Adrenal gland (tissue), 5 donors: ENCODE measurements at regions not wholly inside any gene's neighbourhood (a gene's known extent, or its start where the extent isn't known, plus 50 kb on each side); places are given as distances from the start of the nearest gene placed in this dataset.

Source experiments
- CTCF ChIP-seq, 6 experiments: fragments of 450-650 bp in 4 of 6; fragments of 200-600 bp in 2 of 6; sonication (generic) in 1 of 6; IDR thresholded peaks; 1 replicate in 5 of 6; 2 replicates in 1 of 6; pipeline versions ENCODE4 v1.5.1 to v1.8.0; 2016 to 2021; ENCODE audit warnings: antibody characterized with exemption in 6 of 6, mild to moderate bottlenecking in 2 of 6, moderate library complexity in 1 of 6
- POLR2A ChIP-seq, 2 donors: fragments of 450-650 bp; IDR thresholded peaks; one replicate each; pipeline ENCODE4 v1.6.1; 2017; ENCODE audit warnings: antibody characterized with exemption in 2 of 2, mild to moderate bottlenecking in 2 of 2, moderate library complexity in 1 of 2
- donor health status: DM: no; HTN: no; CAD: no.

- peak; percentile 61 to 78 (median 66) for TF ChIP-seq CTCF (IDR thresholded peaks at IDR 0.05)
- no peak for TF ChIP-seq POLR2A (IDR thresholded peaks at IDR 0.05)
These were observed 738.3 kb upstream of the FRG1 start for GRCh38 chr4:189202182-189202868.
